Ovary (tissue), 7 donors: ENCODE measurements at regions not wholly inside any gene's neighbourhood (a gene's known extent, or its start where the extent isn't known, plus 50 kb on each side); places are given as distances from the start of the nearest gene placed in this dataset.

Experiments
- DNase-seq, 5 donors: peaks; one replicate each; pipeline ENCODE4 v3.0.0-alpha.2; 2019 to 2020
- H3K27ac ChIP-seq, 2 donors: fragments of 200-600 bp; one replicate each; pipeline versions ENCODE4 v1.5.1 to v1.8.0; 2019 to 2022
- H3K27me3 ChIP-seq: fragments of 200-600 bp; one replicate; pipeline ENCODE4 v1.8.0; 2022
- H3K36me3 ChIP-seq: fragments of 200-600 bp; sonication (generic); one replicate; pipeline ENCODE4 v1.5.1; 2019
- H3K4me1 ChIP-seq: one replicate; pipeline ENCODE4 v1.8.1; 2013; ENCODE audit warnings: mild to moderate bottlenecking, moderate library complexity; ENCODE audit not compliant: insufficient read depth
- H3K4me3 ChIP-seq: fragments of 200-600 bp; sonication (generic); one replicate; pipeline ENCODE4 v1.5.1; 2017
- H3K9me3 ChIP-seq, 2 donors: fragments of 200-600 bp in 1 of 2; sonication (generic) in 1 of 2; one replicate each; pipeline versions ENCODE4 v1.5.1 to v1.8.1; 2013 to 2019; ENCODE audit warnings: mild to moderate bottlenecking in 1 of 2, moderate library complexity in 1 of 2
- CTCF ChIP-seq, 3 donors: fragments of 450-650 bp in 2 of 3; fragments of 200-600 bp in 1 of 3; IDR thresholded peaks; one replicate each; pipeline versions ENCODE4 v1.5.1 to v1.8.0; 2016 to 2022; ENCODE audit warnings: antibody characterized with exemption in 3 of 3, mild to moderate bottlenecking in 1 of 3
- EP300 ChIP-seq: sonication (generic); formaldehyde crosslinking; IDR thresholded peaks from one replicate; pipeline ENCODE4 v1.6.1; 2017; ENCODE audit warnings: antibody characterized with exemption
- POLR2A ChIP-seq: fragments of 450-650 bp; IDR thresholded peaks from one replicate; pipeline ENCODE4 v1.6.1; 2017; ENCODE audit warnings: antibody characterized with exemption, mild to moderate bottlenecking, moderate library complexity
- WGBS, 3 donors: extraction: QIAGEN DNeasy Blood & Tissue Kit in 1 of 3; methylation state at CpG; one replicate each; pipeline versions ENCODE4 v1.1.5 to v1.1.7; 2013 to 2017; 5-methylcytosine and 5-hydroxymethylcytosine counted together
- intact Hi-C, 4 donors: fragments of 100-400 bp; cut with DNase I; formaldehyde crosslinking; loops; one replicate each; pipeline versions ENCODE4 v1.11.0 to v1.15.1; 2022 to 2023
- donor health status: DM: no; HTN: no; CAD: no; lungs with moderate emphysema.
- donor health status: DM: no; HTN: no; CAD: no.
- donor health status: Bipolar disorder and iron deficiency.
- donor health status: DM: no; HTN: no; CAD: no.
- donor health status: DM: yes; HTN: yes; CAD: no.

DNA sequence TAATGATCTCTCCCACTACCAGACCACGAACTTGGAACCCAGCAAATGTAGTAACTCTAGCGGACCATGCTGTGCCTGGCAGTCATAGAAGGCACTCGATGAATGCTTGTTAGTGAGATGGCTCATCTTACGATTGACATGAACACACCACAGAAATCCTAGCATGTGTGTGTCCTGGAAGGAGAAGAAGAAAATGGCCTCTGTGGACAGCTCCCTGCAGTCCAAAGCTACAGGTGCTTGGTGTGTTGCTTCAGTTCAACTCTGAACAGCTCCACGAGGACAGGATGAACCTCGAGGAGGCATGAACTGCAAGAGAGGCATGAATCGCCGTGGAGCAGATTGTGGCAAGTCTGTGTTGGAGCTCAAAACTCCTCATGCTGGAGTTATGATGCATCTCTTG is 93.5 kb downstream of the KLF6 start:
- TF ChIP-seq POLR2A (no peak), EP300 (no peak)

DNA sequence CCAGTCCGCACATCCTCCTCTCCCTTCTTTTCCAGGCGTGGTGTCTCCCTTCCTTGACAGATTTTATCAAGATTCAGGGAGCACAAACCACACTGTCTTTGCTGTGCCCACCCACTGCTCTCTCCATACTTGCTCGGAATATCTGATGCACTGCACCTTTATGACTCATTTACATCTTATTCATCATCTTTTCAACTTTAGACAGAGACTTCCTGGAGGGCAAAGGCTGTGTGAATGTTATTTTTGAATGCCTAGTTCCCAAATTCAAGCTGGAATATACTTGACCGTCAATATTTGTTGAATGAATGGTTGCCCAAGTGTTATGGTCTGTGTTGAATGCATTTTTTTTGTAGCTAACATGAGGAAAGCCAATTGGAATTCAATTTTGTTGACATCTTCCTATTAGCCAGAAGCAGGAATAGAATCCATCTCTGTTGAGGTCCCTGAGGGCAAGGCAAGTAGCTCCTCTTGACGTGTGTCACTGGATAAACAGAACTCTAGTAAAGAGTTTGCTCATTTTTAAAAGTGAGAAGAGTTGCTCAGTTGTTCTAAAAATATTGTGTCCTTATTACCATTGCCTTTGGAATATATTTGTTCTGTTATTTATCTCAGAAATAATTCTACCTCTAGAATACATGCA is 95.0 kb downstream of the KLF6 start:
- DNase-seq: no peak
- WGBS, 3 donors: 89 to 91% (median 89%) methylated on average over 5 of the region's 5 CpGs
- Histone ChIP-seq H3K9me3 (no peaks in the 10 kb centered on the region), H3K27ac (no peak overlapping the region), H3K4me1 (peaks cover 7% of the 10 kb centered on the region), H3K27me3 (no peaks in the 10 kb centered on the region), H3K36me3 (no peaks in the 10 kb centered on the region), H3K4me3 (no peak overlapping the region)
- TF ChIP-seq CTCF (IDR thresholded peaks at IDR 0.05): no peak
- no peak for TF ChIP-seq POLR2A
- no peak for TF ChIP-seq EP300
- intact Hi-C loops: no loop called here

More for the DNA sequence above, 93.5 kb downstream of the KLF6 start:
- WGBS, 3 donors: 71 to 81% (median 75%) methylated on average over 8 of the region's 8 CpGs
- H3K9me3 ChIP-seq: no peaks in the 10 kb centered on the region
- intact Hi-C loops: no loop called here
- H3K4me3 ChIP-seq: no peak overlapping the region
- H3K27me3 ChIP-seq: no peaks in the 10 kb centered on the region
- H3K27ac ChIP-seq: no peak overlapping the region
- DNase-seq: peak in 1 of 5 donors; percentile 22
- H3K36me3 ChIP-seq: no peaks in the 10 kb centered on the region
- peaks cover 7% of the 10 kb centered on the region for H3K4me1 ChIP-seq

GRCh38 chr10:3687510-3688081 is 97.4 kb downstream of the KLF6 start:
- WGBS, 3 donors: 78 to 86% (median 81%) methylated on average over 5 of the region's 5 CpGs

GRCh38 chr10:3685384-3685783 is 99.6 kb downstream of the KLF6 start:
- intact Hi-C loops: no loop called here
- Histone ChIP-seq H3K4me1 (no peaks in the 10 kb centered on the region), H3K27me3 (no peaks in the 10 kb centered on the region), H3K36me3 (no peaks in the 10 kb centered on the region), H3K27ac (no peak overlapping the region), H3K9me3 (no peaks in the 10 kb centered on the region), H3K4me3 (no peak overlapping the region)
- 62 to 76% (median 62%) methylated on average over 3 of the region's 3 CpGs for WGBS, 3 donors
- TF ChIP-seq CTCF (IDR thresholded peaks at IDR 0.05) (no peak), POLR2A (no peak), EP300 (no peak)
- DNase-seq: no peak

More at GRCh38 chr10:3687510-3688081, 97.4 kb downstream of the KLF6 start:
- Histone ChIP-seq H3K36me3 (no peaks in the 10 kb centered on the region), H3K9me3 (no peaks in the 10 kb centered on the region), H3K4me1 (peaks cover 3% of the 10 kb centered on the region), H3K27ac (no peak overlapping the region), H3K27me3 (no peaks in the 10 kb centered on the region), H3K4me3 (no peak overlapping the region)
- TF ChIP-seq POLR2A (no peak), EP300 (no peak), CTCF (IDR thresholded peaks at IDR 0.05) (no peak)
- DNase-seq: no peak
- intact Hi-C loops: no loop called here

- Histone ChIP-seq H3K36me3 (no peaks in the 10 kb centered on the region), H3K4me1 (no peaks in the 10 kb centered on the region), H3K27me3 (no peaks in the 10 kb centered on the region), H3K4me3 (no peak overlapping the region), H3K9me3 (no peaks in the 10 kb centered on the region), H3K27ac (no peak overlapping the region)
- intact Hi-C loops: no loop called here
- 41 to 61% (median 46%) methylated on average over 2 of the region's 2 CpGs for WGBS, 3 donors
- DNase-seq: no peak
- TF ChIP-seq EP300 (no peak), CTCF (IDR thresholded peaks at IDR 0.05) (no peak), POLR2A (no peak)
These were observed 100.1 kb downstream of the KLF6 start for GRCh38 chr10:3684891-3685290.
